SK-N-SH (cell line): ENCODE measurements at regions not wholly inside any gene's neighbourhood (a gene's known extent, or its start where the extent isn't known, plus 50 kb on each side); places are given as distances from the start of the nearest gene placed in this dataset.

ENCODE experiments used
- EZH2phosphoT487 ChIP-seq: fragments of 200-600 bp; sonication (generic); IDR thresholded peaks from 2 replicates; pipeline ENCODE4 v1.6.1; 2017; ENCODE audit warnings: low read depth, mixed run types, mild to moderate bottlenecking, antibody characterized with exemption, moderate library complexity, borderline replicate concordance
- MEF2A ChIP-seq: IDR thresholded peaks from 2 replicates; pipeline ENCODE4 v1.4.0; 2012; ENCODE audit warnings: low read depth, borderline replicate concordance
- SIN3A ChIP-seq: IDR thresholded peaks from 2 replicates; pipeline ENCODE4 v1.6.1; 2012; ENCODE audit warnings: low read depth, mild to moderate bottlenecking, low read length, moderate library complexity, borderline replicate concordance
- TAF1 ChIP-seq: IDR thresholded peaks from 2 replicates; pipeline ENCODE4 v1.6.1; 2012; ENCODE audit warnings: low read depth, mild to moderate bottlenecking, low read length, moderate library complexity, borderline replicate concordance
- USF1 ChIP-seq: IDR thresholded peaks from 2 replicates; pipeline ENCODE4 v1.4.0; 2012; ENCODE audit warnings: low read depth, borderline replicate concordance
- TF ChIP-seq, protein P1 (sequence below): fragments of 200-600 bp; sonication (generic); IDR thresholded peaks from 2 replicates; pipeline ENCODE4 v1.6.1; 2017; ENCODE audit warnings: antibody characterized with exemption, mild to moderate bottlenecking, moderate library complexity

DNA sequence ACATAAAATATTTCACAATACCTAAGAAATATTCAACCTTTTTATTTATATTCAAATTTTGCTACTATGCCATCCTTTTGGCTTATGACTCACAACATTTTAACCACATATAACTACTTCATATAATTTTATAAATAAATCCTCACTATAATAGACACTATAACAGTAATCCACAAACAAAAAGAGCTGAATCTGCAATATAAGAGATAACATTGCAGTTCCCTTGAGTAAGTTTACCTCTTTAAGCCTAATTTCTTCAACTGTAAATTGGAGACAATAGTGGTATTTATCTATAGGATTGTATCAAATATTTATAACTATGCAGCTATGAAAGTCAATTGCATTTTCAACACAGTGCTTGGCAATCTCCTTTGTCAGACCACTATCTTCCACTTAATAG, 1084.5 kb downstream of the NR2F1-AS1 start:
- TF ChIP-seq, protein P1, sequence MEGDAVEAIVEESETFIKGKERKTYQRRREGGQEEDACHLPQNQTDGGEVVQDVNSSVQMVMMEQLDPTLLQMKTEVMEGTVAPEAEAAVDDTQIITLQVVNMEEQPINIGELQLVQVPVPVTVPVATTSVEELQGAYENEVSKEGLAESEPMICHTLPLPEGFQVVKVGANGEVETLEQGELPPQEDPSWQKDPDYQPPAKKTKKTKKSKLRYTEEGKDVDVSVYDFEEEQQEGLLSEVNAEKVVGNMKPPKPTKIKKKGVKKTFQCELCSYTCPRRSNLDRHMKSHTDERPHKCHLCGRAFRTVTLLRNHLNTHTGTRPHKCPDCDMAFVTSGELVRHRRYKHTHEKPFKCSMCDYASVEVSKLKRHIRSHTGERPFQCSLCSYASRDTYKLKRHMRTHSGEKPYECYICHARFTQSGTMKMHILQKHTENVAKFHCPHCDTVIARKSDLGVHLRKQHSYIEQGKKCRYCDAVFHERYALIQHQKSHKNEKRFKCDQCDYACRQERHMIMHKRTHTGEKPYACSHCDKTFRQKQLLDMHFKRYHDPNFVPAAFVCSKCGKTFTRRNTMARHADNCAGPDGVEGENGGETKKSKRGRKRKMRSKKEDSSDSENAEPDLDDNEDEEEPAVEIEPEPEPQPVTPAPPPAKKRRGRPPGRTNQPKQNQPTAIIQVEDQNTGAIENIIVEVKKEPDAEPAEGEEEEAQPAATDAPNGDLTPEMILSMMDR: no peak
- TF ChIP-seq TAF1 (no peak), MEF2A (no peak), EZH2phosphoT487 (no peak), USF1 (no peak), SIN3A (no peak)
